Neural cell (in vitro differentiated cells): ENCODE measurements at regions not wholly inside any gene's neighbourhood (a gene's known extent, or its start where the extent isn't known, plus 50 kb on each side); places are given as distances from the start of the nearest gene placed in this dataset.

ENCODE experiments used
- H2AFZ ChIP-seq: fragments of 200-600, 300-800 bp; sonication (generic), shearing (Covaris generic); 2 replicates; pipeline ENCODE4 v1.6.0; 2014; ENCODE audit warnings: low read depth, mild to moderate bottlenecking, antibody characterized with exemption, low read length, moderate library complexity
- H3F3A ChIP-seq: fragments of 200-600 bp; shearing (Covaris generic); 2 replicates; pipeline ENCODE4 v1.6.1; 2016; ENCODE audit warnings: mild to moderate bottlenecking, moderate library complexity, mixed read lengths, antibody characterized with exemption, low read length; ENCODE audit not compliant: insufficient read depth, poor library complexity, severe bottlenecking
- H3K27ac ChIP-seq: fragments of 200-600, 300-800 bp; sonication (generic), shearing (Covaris generic); 2 replicates; pipeline ENCODE4 v1.5.1; 2014; ENCODE audit warnings: mild to moderate bottlenecking, low read length, moderate library complexity
- H3K27me3 ChIP-seq: fragments of 300-800, 200-600 bp; sonication (generic), shearing (Covaris generic); 2 replicates; pipeline ENCODE4 v1.6.0; 2014; ENCODE audit warnings: mild to moderate bottlenecking, low read depth, low read length, moderate library complexity; ENCODE audit not compliant: insufficient read depth
- H3K36me3 ChIP-seq: fragments of 300-800, 200-600 bp; sonication (generic), shearing (Covaris generic); 2 replicates; pipeline ENCODE4 v1.5.1; 2014; ENCODE audit warnings: mild to moderate bottlenecking, antibody characterized with exemption, low read length, moderate library complexity; ENCODE audit not compliant: insufficient read depth
- H3K4me2 ChIP-seq: fragments of 300-800, 200-600 bp; sonication (generic), shearing (Covaris generic); 2 replicates; pipeline ENCODE4 v1.6.0; 2014; ENCODE audit warnings: mild to moderate bottlenecking, low read length
- H3K4me3 ChIP-seq: fragments of 300-800, 200-600 bp; sonication (generic), shearing (Covaris generic); 2 replicates; pipeline ENCODE4 v1.5.1; 2014; ENCODE audit warnings: mild to moderate bottlenecking, low read length, moderate library complexity
- H3K79me2 ChIP-seq: fragments of 200-600 bp; shearing (Covaris generic); replicated peaks from 2 replicates; pipeline ENCODE4 v1.6.0; 2014; ENCODE audit warnings: mild to moderate bottlenecking, low read length, moderate library complexity; ENCODE audit not compliant: insufficient read depth
- H3K9ac ChIP-seq: fragments of 300-800, 200-600 bp; sonication (generic), shearing (Covaris generic); 2 replicates; pipeline ENCODE4 v1.6.1; 2016; ENCODE audit warnings: mild to moderate bottlenecking, low read length, mixed read lengths
- H3K9me2 ChIP-seq: fragments of 200-600 bp; shearing (Covaris generic); 2 replicates; pipeline ENCODE4 v1.6.1; 2016; ENCODE audit warnings: mild to moderate bottlenecking, low read length, mixed read lengths; ENCODE audit not compliant: insufficient read depth
- H3K9me3 ChIP-seq: fragments of 200-600, 300-800 bp; sonication (generic), shearing (Covaris generic); 2 replicates; pipeline ENCODE4 v1.6.1; 2016; ENCODE audit warnings: mild to moderate bottlenecking, mixed run types, low read length, moderate library complexity, mixed read lengths
- H4K20me1 ChIP-seq: fragments of 200-600 bp; shearing (Covaris generic); 2 replicates; pipeline ENCODE4 v1.6.1; 2016; ENCODE audit warnings: mild to moderate bottlenecking, mixed run types; ENCODE audit not compliant: insufficient read depth
- EP300 ChIP-seq: fragments of 450-650 bp; conservative IDR thresholded peaks from 2 replicates; pipeline ENCODE4 v1.6.1; 2014; ENCODE audit warnings: antibody characterized with exemption, mild to moderate bottlenecking, moderate library complexity; ENCODE audit not compliant: poor library complexity, severe bottlenecking
- EZH2 ChIP-seq: fragments of 200-600, 300-800 bp; shearing (Covaris generic), sonication (generic); IDR thresholded peaks from 2 replicates; pipeline ENCODE4 v1.6.1; 2014; ENCODE audit warnings: antibody characterized with exemption, low read length, borderline replicate concordance, mild to moderate bottlenecking; ENCODE audit not compliant: insufficient read depth, poor library complexity, severe bottlenecking
- MXI1 ChIP-seq: fragments of 450-650 bp; conservative IDR thresholded peaks from 2 replicates; pipeline ENCODE4 v1.6.1; 2014; ENCODE audit warnings: antibody characterized with exemption, mild to moderate bottlenecking; ENCODE audit not compliant: poor library complexity, severe bottlenecking
- POLR2AphosphoS5 ChIP-seq: IDR thresholded peaks from 2 replicates; pipeline ENCODE4 v1.6.1; 2012
- RAD21 ChIP-seq: fragments of 450-650 bp; conservative IDR thresholded peaks from 2 replicates; pipeline ENCODE4 v1.6.1; 2014; ENCODE audit warnings: antibody characterized with exemption, mild to moderate bottlenecking, moderate library complexity
- SMC3 ChIP-seq: fragments of 450-650 bp; conservative IDR thresholded peaks from 2 replicates; pipeline ENCODE4 v1.6.1; 2014; ENCODE audit warnings: antibody characterized with exemption, mild to moderate bottlenecking, moderate library complexity; ENCODE audit not compliant: poor library complexity
- TAF1 ChIP-seq: IDR thresholded peaks from 2 replicates; pipeline ENCODE4 v1.6.1; 2012; ENCODE audit warnings: low read depth
- TF ChIP-seq, protein P1 (sequence below): IDR thresholded peaks from 2 replicates; pipeline ENCODE4 v1.6.1; 2012; ENCODE audit warnings: borderline replicate concordance
- TF ChIP-seq, protein P2 (sequence below): fragments of 450-650 bp; IDR thresholded peaks from 2 replicates; pipeline ENCODE4 v1.5.1; 2014; ENCODE audit warnings: antibody characterized with exemption, mild to moderate bottlenecking, moderate library complexity; ENCODE audit not compliant: poor library complexity, severe bottlenecking

DNA sequence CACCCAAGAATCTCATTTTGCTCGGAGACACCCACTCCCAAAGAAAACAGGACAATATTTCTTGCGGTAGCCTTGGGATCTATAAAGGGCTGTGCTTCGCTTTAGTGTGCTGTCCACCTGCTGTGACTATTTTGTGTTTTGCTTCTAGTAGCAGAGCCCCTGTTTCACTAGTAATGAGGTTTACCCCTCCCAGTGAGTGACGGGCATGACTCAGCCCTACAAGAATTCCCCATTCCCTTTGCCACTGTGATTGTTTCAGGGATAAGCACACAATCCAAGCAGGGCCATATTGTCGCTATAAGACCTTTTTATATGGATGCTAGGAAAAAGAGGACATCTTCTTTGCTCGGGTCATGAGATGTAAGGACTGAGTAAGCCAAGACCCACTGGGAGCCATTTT is 62.5 kb upstream of the FOXB1 start:
- Histone ChIP-seq H3K27ac (no peak overlapping the region), H3K4me3 (no peak overlapping the region), H4K20me1 (no peaks in the 10 kb centered on the region), H3K9ac (no peak overlapping the region), H3K9me2 (no peaks in the 10 kb centered on the region), H3K9me3 (no peaks in the 10 kb centered on the region), H3K27me3 (no peaks in the 10 kb centered on the region), H2AFZ (no peak overlapping the region), H3F3A (no peaks in the 10 kb centered on the region), H3K79me2 (no peaks in the 10 kb centered on the region), H3K36me3 (no peaks in the 10 kb centered on the region), H3K4me2 (no peak overlapping the region)
- TF ChIP-seq POLR2AphosphoS5 (no peak), TAF1 (no peak), SMC3 (no peak), EP300 (no peak), RAD21 (no peak), EZH2 (no peak), MXI1 (no peak)
- TF ChIP-seq, protein P1, sequence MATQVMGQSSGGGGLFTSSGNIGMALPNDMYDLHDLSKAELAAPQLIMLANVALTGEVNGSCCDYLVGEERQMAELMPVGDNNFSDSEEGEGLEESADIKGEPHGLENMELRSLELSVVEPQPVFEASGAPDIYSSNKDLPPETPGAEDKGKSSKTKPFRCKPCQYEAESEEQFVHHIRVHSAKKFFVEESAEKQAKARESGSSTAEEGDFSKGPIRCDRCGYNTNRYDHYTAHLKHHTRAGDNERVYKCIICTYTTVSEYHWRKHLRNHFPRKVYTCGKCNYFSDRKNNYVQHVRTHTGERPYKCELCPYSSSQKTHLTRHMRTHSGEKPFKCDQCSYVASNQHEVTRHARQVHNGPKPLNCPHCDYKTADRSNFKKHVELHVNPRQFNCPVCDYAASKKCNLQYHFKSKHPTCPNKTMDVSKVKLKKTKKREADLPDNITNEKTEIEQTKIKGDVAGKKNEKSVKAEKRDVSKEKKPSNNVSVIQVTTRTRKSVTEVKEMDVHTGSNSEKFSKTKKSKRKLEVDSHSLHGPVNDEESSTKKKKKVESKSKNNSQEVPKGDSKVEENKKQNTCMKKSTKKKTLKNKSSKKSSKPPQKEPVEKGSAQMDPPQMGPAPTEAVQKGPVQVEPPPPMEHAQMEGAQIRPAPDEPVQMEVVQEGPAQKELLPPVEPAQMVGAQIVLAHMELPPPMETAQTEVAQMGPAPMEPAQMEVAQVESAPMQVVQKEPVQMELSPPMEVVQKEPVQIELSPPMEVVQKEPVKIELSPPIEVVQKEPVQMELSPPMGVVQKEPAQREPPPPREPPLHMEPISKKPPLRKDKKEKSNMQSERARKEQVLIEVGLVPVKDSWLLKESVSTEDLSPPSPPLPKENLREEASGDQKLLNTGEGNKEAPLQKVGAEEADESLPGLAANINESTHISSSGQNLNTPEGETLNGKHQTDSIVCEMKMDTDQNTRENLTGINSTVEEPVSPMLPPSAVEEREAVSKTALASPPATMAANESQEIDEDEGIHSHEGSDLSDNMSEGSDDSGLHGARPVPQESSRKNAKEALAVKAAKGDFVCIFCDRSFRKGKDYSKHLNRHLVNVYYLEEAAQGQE = no peak
- TF ChIP-seq, protein P2, sequence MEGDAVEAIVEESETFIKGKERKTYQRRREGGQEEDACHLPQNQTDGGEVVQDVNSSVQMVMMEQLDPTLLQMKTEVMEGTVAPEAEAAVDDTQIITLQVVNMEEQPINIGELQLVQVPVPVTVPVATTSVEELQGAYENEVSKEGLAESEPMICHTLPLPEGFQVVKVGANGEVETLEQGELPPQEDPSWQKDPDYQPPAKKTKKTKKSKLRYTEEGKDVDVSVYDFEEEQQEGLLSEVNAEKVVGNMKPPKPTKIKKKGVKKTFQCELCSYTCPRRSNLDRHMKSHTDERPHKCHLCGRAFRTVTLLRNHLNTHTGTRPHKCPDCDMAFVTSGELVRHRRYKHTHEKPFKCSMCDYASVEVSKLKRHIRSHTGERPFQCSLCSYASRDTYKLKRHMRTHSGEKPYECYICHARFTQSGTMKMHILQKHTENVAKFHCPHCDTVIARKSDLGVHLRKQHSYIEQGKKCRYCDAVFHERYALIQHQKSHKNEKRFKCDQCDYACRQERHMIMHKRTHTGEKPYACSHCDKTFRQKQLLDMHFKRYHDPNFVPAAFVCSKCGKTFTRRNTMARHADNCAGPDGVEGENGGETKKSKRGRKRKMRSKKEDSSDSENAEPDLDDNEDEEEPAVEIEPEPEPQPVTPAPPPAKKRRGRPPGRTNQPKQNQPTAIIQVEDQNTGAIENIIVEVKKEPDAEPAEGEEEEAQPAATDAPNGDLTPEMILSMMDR = no peak

- Histone ChIP-seq H2AFZ (no peak overlapping the region), H3K9ac (no peak overlapping the region), H3K4me2 (no peak overlapping the region), H3K79me2 (no peaks in the 10 kb centered on the region), H3K36me3 (no peaks in the 10 kb centered on the region), H3K27ac (no peak overlapping the region), H4K20me1 (no peaks in the 10 kb centered on the region), H3K4me3 (no peak overlapping the region), H3K27me3 (no peaks in the 10 kb centered on the region), H3K9me3 (no peaks in the 10 kb centered on the region), H3K9me2 (no peaks in the 10 kb centered on the region), H3F3A (no peaks in the 10 kb centered on the region)
- TF ChIP-seq RAD21 (no peak), EP300 (no peak)
- TF ChIP-seq, protein P2 = no peak
Observed at GRCh38 chr15:59940928-59941327, 63.2 kb upstream of the FOXB1 start.
